ENCODE measurements at regions not wholly inside any gene's neighbourhood (a gene's known extent, or its start where the extent isn't known, plus 50 kb on each side); places are given as distances from the start of the nearest gene placed in this dataset.

- peak in 1 of 2 experiments; percentile 9 for DNase-seq
- no peaks in the 10 kb centered on the region for H3K36me3 Mint-ChIP-seq (ENCODE audit: insufficient read depth, unreplicated experiment)
- intact Hi-C loops (cut with micrococcal nuclease; ENCODE audit: unreplicated experiment) = no loop called here
- BruUV-seq (replicated peaks) = no TSS peak
- H3K9me3 Mint-ChIP-seq (ENCODE audit: unreplicated experiment) = no peaks in the 10 kb centered on the region
- ChIA-PET CTCF (no interaction called here), POLR2A (no interaction called here)
- H3K4me1 Mint-ChIP-seq (ENCODE audit: low read depth, unreplicated experiment) = peaks cover 8% of the 10 kb centered on the region
- no peak overlapping the region for H3K4me3 ChIP-seq (ENCODE audit: low read depth, low read length)
- H3K27me3 Mint-ChIP-seq (ENCODE audit: insufficient read depth, unreplicated experiment) = no peaks in the 10 kb centered on the region
- no peaks in the 10 kb centered on the region for H3K27me3 ChIP-seq (replicated peaks; ENCODE audit: control insufficient read depth, insufficient read depth, low read length)
- peaks cover 19% of the 10 kb centered on the region for H3K4me1 ChIP-seq
- no peak for TF ChIP-seq CTCF (IDR thresholded peaks at IDR 0.05; ENCODE audit: insufficient read depth in 1 of 2, low read depth in 1 of 2, low read length in 1 of 2, severe bottlenecking in 1 of 2, unreplicated experiment in 1 of 2)
- no peaks in the 10 kb centered on the region for H3K9me3 ChIP-seq
- H3K36me3 ChIP-seq (ENCODE audit: control insufficient read depth, insufficient read depth, low read length) = no peaks in the 10 kb centered on the region
- H3K4me3 Mint-ChIP-seq (ENCODE audit: unreplicated experiment) = no peak overlapping the region
- peak overlapping the region; percentile 11 for H3K27ac Mint-ChIP-seq (ENCODE audit: unreplicated experiment)
These were observed 249.4 kb downstream of the NPHP4 start for GRCh38 chr1:5742801-5743200.

GRCh38 chr1:5742032-5742431, 250.2 kb downstream of the NPHP4 start:
- Histone ChIP-seq H3K4me1 (peaks cover 19% of the 10 kb centered on the region), H3K9me3 (no peaks in the 10 kb centered on the region), H3K36me3 (ENCODE audit: control insufficient read depth, insufficient read depth, low read length) (no peaks in the 10 kb centered on the region), H3K4me3 (ENCODE audit: low read depth, low read length) (no peak overlapping the region), H3K27me3 (replicated peaks; ENCODE audit: control insufficient read depth, insufficient read depth, low read length) (no peaks in the 10 kb centered on the region)
- Mint-ChIP-seq H3K36me3 (ENCODE audit: insufficient read depth, unreplicated experiment) (no peaks in the 10 kb centered on the region), H3K27me3 (ENCODE audit: insufficient read depth, unreplicated experiment) (no peaks in the 10 kb centered on the region), H3K9me3 (ENCODE audit: unreplicated experiment) (no peaks in the 10 kb centered on the region), H3K4me3 (ENCODE audit: unreplicated experiment) (no peak overlapping the region), H3K27ac (ENCODE audit: unreplicated experiment) (no peak overlapping the region), H3K4me1 (ENCODE audit: low read depth, unreplicated experiment) (peaks cover 8% of the 10 kb centered on the region)
- CTCF ChIA-PET = no interaction called here
- no peak for TF ChIP-seq CTCF (IDR thresholded peaks at IDR 0.05; ENCODE audit: insufficient read depth in 1 of 2, low read depth in 1 of 2, low read length in 1 of 2, severe bottlenecking in 1 of 2, unreplicated experiment in 1 of 2)
- POLR2A ChIA-PET = no interaction called here
- intact Hi-C loops (cut with micrococcal nuclease; ENCODE audit: unreplicated experiment) = no loop called here
- peak in 1 of 2 experiments; percentile 17 for DNase-seq
- BruUV-seq (replicated peaks) = no TSS peak

- ChIA-PET CTCF (no interaction called here), POLR2A (no interaction called here)
- Mint-ChIP-seq H3K27me3 (ENCODE audit: insufficient read depth, unreplicated experiment) (no peaks in the 10 kb centered on the region), H3K4me3 (ENCODE audit: unreplicated experiment) (no peak overlapping the region), H3K27ac (ENCODE audit: unreplicated experiment) (no peak overlapping the region), H3K9me3 (ENCODE audit: unreplicated experiment) (no peaks in the 10 kb centered on the region), H3K36me3 (ENCODE audit: insufficient read depth, unreplicated experiment) (no peaks in the 10 kb centered on the region), H3K4me1 (ENCODE audit: low read depth, unreplicated experiment) (peaks cover 11% of the 10 kb centered on the region)
- no peaks in the 10 kb centered on the region for H3K36me3 ChIP-seq (ENCODE audit: control insufficient read depth, insufficient read depth, low read length)
- BruUV-seq (replicated peaks) = no TSS peak
- peaks cover 16% of the 10 kb centered on the region for H3K4me1 ChIP-seq
- intact Hi-C loops (cut with micrococcal nuclease; ENCODE audit: unreplicated experiment) = no loop called here
- H3K4me3 ChIP-seq (ENCODE audit: low read depth, low read length) = no peak overlapping the region
- H3K27me3 ChIP-seq (replicated peaks; ENCODE audit: control insufficient read depth, insufficient read depth, low read length) = no peaks in the 10 kb centered on the region
- H3K9me3 ChIP-seq = no peaks in the 10 kb centered on the region
- DNase-seq = peak in 1 of 2 experiments; percentile 30
- no peak for TF ChIP-seq CTCF (IDR thresholded peaks at IDR 0.05; ENCODE audit: insufficient read depth in 1 of 2, low read depth in 1 of 2, low read length in 1 of 2, severe bottlenecking in 1 of 2, unreplicated experiment in 1 of 2)
These were observed 251.1 kb downstream of the NPHP4 start for GRCh38 chr1:5740865-5741860.

Measured in Caco-2 (cell line).